ENCODE measurements at regions not wholly inside any gene's neighbourhood (a gene's known extent, or its start where the extent isn't known, plus 50 kb on each side); places are given as distances from the start of the nearest gene placed in this dataset. TPM values are rescaled to one million over a fixed set of nuclear protein-coding genes. Genes with fewer than 3 reads are reported as not detected.

- Histone ChIP-seq H3K27ac (no peak overlapping the region), H3K27me3 (no peaks in the 10 kb centered on the region), H3K4me3 (no peak overlapping the region), H3K9me3 (no peaks in the 10 kb centered on the region), H3K36me3 (no peaks in the 10 kb centered on the region), H3K4me1 (ENCODE audit: insufficient read depth) (no peaks in the 10 kb centered on the region)
- intact Hi-C loops (cut with DNase I) = no loop called here
- DNase-seq = no peak
- TF ChIP-seq, protein P1, sequence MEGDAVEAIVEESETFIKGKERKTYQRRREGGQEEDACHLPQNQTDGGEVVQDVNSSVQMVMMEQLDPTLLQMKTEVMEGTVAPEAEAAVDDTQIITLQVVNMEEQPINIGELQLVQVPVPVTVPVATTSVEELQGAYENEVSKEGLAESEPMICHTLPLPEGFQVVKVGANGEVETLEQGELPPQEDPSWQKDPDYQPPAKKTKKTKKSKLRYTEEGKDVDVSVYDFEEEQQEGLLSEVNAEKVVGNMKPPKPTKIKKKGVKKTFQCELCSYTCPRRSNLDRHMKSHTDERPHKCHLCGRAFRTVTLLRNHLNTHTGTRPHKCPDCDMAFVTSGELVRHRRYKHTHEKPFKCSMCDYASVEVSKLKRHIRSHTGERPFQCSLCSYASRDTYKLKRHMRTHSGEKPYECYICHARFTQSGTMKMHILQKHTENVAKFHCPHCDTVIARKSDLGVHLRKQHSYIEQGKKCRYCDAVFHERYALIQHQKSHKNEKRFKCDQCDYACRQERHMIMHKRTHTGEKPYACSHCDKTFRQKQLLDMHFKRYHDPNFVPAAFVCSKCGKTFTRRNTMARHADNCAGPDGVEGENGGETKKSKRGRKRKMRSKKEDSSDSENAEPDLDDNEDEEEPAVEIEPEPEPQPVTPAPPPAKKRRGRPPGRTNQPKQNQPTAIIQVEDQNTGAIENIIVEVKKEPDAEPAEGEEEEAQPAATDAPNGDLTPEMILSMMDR (IDR thresholded peaks at IDR 0.05) = no peak
- TF ChIP-seq EP300 (IDR thresholded peaks at IDR 0.05) (no peak), POLR2A (IDR thresholded peaks at IDR 0.05) (no peak)
- WGBS, 3 donors = 60 to 64% (median 61%) methylated on average over 9 of the region's 9 CpGs
Observed at GRCh38 chr15:77682564-77682963, 49.9 kb upstream of the LINGO1 start.

Small RNA genes in the stretch of these regions (small RNA-seq; reads per million reads assigned to genes)
- not detected for gene RN7SL214P

Data from ovary (tissue), 7 donors.